ENCODE measurements at regions not wholly inside any gene's neighbourhood (a gene's known extent, or its start where the extent isn't known, plus 50 kb on each side); places are given as distances from the start of the nearest gene placed in this dataset.

DNA sequence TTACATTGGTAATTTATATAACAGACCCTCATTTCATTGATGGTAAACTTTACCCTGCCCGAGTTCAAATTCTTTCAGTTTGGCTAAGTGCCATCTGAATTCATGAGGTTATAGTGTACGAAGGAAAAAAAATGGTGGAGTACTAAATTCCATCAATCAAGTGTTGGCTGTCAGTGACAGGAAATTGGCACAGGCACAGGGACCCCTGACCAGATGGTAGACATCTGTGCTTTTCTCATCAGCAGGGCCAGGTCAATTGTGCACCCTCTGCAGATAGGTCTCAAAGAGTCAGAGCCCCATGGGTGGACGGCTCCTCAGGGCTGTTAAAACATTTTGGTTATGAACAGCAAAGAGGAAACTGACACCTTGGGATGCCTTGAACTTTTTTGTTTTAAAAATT is 439.2 kb downstream of the SETBP1 start:
- no peak for DNase-seq
- Histone ChIP-seq H3K4me3 (no peak overlapping the region), H3K27me3 (no peaks in the 10 kb centered on the region), H3K9me3 (no peaks in the 10 kb centered on the region), H3K4me1 (no peaks in the 10 kb centered on the region), H3K36me3 (no peaks in the 10 kb centered on the region), H3K27ac (no peak overlapping the region)
- intact Hi-C loops (cut with DNase I; ENCODE audit: low total_unique reads), result no loop called here
- WGBS, 2 donors (ENCODE audit: low coverage in 1 of 2), result 10 to 56% methylated on average over 2 to 3 of the region's 3 CpGs
- TF ChIP-seq, protein P1, sequence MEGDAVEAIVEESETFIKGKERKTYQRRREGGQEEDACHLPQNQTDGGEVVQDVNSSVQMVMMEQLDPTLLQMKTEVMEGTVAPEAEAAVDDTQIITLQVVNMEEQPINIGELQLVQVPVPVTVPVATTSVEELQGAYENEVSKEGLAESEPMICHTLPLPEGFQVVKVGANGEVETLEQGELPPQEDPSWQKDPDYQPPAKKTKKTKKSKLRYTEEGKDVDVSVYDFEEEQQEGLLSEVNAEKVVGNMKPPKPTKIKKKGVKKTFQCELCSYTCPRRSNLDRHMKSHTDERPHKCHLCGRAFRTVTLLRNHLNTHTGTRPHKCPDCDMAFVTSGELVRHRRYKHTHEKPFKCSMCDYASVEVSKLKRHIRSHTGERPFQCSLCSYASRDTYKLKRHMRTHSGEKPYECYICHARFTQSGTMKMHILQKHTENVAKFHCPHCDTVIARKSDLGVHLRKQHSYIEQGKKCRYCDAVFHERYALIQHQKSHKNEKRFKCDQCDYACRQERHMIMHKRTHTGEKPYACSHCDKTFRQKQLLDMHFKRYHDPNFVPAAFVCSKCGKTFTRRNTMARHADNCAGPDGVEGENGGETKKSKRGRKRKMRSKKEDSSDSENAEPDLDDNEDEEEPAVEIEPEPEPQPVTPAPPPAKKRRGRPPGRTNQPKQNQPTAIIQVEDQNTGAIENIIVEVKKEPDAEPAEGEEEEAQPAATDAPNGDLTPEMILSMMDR (IDR thresholded peaks at IDR 0.05), result no peak
- TF ChIP-seq POLR2A (IDR thresholded peaks at IDR 0.05) (no peak), EP300 (IDR thresholded peaks at IDR 0.05; ENCODE audit: low read depth) (no peak), POLR2AphosphoS5 (IDR thresholded peaks at IDR 0.05) (no peak)
- in situ Hi-C loops (cut with MboI; ENCODE audit: low pct_ligation_motif_present in 1 of 4, low pct_unique_long_range_greater_than_20kb in 1 of 4, low sequenced_read_pairs in 3 of 4), result no loop called here

DNA sequence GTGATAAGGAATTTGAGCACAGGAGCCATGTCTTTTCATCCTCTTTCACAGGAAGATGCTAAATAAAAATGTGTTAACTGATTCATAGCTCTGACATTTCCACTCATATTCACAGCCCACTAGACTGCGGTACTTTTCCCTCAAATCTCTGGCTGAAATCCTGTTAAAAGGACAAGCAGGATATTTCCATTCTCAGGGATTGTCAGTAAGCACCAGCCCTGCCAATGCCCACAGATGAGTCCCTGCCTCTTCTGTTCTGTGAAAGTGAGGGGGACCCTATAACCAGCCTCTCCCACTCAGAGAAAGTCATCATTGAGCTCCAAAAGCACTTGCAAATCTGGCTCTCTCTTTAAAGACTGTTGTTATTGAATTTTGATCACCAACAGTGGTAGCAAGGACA is 440.5 kb downstream of the SETBP1 start:
- H3K4me1 ChIP-seq, result no peaks in the 10 kb centered on the region
- H3K27ac ChIP-seq, result no peak overlapping the region
- TF ChIP-seq POLR2AphosphoS5 (IDR thresholded peaks at IDR 0.05) (no peak), EP300 (IDR thresholded peaks at IDR 0.05; ENCODE audit: low read depth) (no peak)
- TF ChIP-seq, protein P1 (IDR thresholded peaks at IDR 0.05), result no peak
- in situ Hi-C loops (cut with MboI; ENCODE audit: low pct_ligation_motif_present in 1 of 4, low pct_unique_long_range_greater_than_20kb in 1 of 4, low sequenced_read_pairs in 3 of 4), result no loop called here
- intact Hi-C loops (cut with DNase I; ENCODE audit: low total_unique reads), result no loop called here
- H3K36me3 ChIP-seq, result no peaks in the 10 kb centered on the region
- H3K9me3 ChIP-seq, result no peaks in the 10 kb centered on the region
- no peaks in the 10 kb centered on the region for H3K27me3 ChIP-seq
- H3K4me3 ChIP-seq, result no peak overlapping the region
- DNase-seq, result no peak
- 95% methylated on average over 1 of the region's 1 CpG; no CpG with 5 or more reads in 1 of the 2 donors for WGBS, 2 donors (ENCODE audit: low coverage in 1 of 2)

DNA sequence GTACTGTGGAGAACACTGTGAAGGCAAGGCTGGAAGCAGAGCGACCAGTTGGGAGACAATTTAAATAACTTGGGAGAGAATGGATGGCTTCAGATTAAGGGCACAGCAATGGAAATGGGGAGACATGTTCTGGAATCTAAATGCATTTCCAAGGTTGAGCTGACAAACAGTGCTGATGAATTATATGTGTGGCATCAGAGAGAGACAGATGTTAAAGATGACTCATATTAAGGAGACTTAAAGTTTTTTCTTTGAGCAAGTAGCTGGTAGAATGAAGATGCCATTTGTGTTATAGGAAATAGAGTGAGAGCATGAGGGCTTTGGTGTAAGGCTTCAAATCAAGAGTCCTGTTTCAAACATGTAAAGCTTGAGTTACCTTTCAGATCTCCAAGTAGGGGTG is 441.8 kb downstream of the SETBP1 start:
- WGBS, 2 donors (ENCODE audit: low coverage in 1 of 2), result 93 to 100% methylated on average over 1 of the region's 1 CpG
- DNase-seq, result no peak
- no peaks in the 10 kb centered on the region for H3K36me3 ChIP-seq
- H3K27ac ChIP-seq, result no peak overlapping the region
- no peaks in the 10 kb centered on the region for H3K27me3 ChIP-seq
- in situ Hi-C loops (cut with MboI; ENCODE audit: low pct_ligation_motif_present in 1 of 4, low pct_unique_long_range_greater_than_20kb in 1 of 4, low sequenced_read_pairs in 3 of 4), result no loop called here
- H3K4me3 ChIP-seq, result no peak overlapping the region
- intact Hi-C loops (cut with DNase I; ENCODE audit: low total_unique reads), result no loop called here
- no peaks in the 10 kb centered on the region for H3K9me3 ChIP-seq
- H3K4me1 ChIP-seq, result no peaks in the 10 kb centered on the region
- TF ChIP-seq POLR2A (IDR thresholded peaks at IDR 0.05) (no peak), POLR2AphosphoS5 (IDR thresholded peaks at IDR 0.05) (no peak), EP300 (IDR thresholded peaks at IDR 0.05; ENCODE audit: low read depth) (no peak)
- TF ChIP-seq, protein P1 (IDR thresholded peaks at IDR 0.05), result no peak

DNA sequence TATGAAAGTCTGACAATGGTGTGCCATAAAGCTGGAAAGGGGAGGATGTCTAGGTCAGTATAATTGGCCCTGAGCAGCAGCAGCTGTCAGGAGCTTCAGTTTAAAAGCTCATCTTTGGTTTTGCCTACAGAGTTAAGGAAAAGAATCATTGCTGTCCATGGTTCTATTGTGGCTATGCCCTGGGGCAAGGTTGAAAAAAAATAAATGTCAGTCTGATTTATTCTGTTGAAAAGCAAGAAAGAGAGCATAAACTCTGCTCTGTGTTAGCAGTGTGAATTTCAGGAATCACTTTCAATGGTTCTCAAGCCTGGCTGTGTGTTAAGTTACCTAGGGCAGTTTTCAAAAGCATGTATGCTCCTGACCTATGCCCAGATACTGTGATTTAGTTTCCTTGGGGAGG is 446.7 kb downstream of the SETBP1 start:
- TF ChIP-seq EP300 (IDR thresholded peaks at IDR 0.05; ENCODE audit: low read depth) (no peak), POLR2AphosphoS5 (IDR thresholded peaks at IDR 0.05) (no peak), POLR2A (IDR thresholded peaks at IDR 0.05) (no peak)
- TF ChIP-seq, protein P1 (IDR thresholded peaks at IDR 0.05), result no peak
- in situ Hi-C loops (cut with MboI; ENCODE audit: low pct_ligation_motif_present in 1 of 4, low pct_unique_long_range_greater_than_20kb in 1 of 4, low sequenced_read_pairs in 3 of 4) (no loop called here), intact Hi-C loops (cut with DNase I; ENCODE audit: low total_unique reads) (no loop called here)
- no peaks in the 10 kb centered on the region for H3K9me3 ChIP-seq
- DNase-seq, result no peak
- H3K4me3 ChIP-seq, result no peak overlapping the region
- H3K27ac ChIP-seq, result no peak overlapping the region
- no peaks in the 10 kb centered on the region for H3K4me1 ChIP-seq
- H3K27me3 ChIP-seq, result no peaks in the 10 kb centered on the region
- H3K36me3 ChIP-seq, result no peaks in the 10 kb centered on the region

Measured in transverse colon (tissue), 4 donors.